K562 (cell line): ENCODE measurements at regions not wholly inside any gene's neighbourhood (a gene's known extent, or its start where the extent isn't known, plus 50 kb on each side); places are given as distances from the start of the nearest gene placed in this dataset.
A peak's percentile ranks its signal among the peaks of the same experiment; 100 is the strongest.

Experiments used
- ATAC-seq: fragments of 200-7000 bp; cut with Tn5 transposase; 3 replicates; pipeline ENCODE4 v1.9.1; 2020; ENCODE audit warnings: moderate library complexity
- BruUV-seq: library from RNA; stranded (reverse); fragments of 400-500 nt; replicated peaks from 2 replicates; lab custom pipeline; 2021; lab: Mats Ljungman, UMichigan
- CTCF ChIA-PET: fragments of 300-600 bp; formaldehyde crosslinking; extraction: SDS; loops from one replicate; lab custom pipeline; 2021; ENCODE audit warnings: low intra/inter-chr PET ratio; lab: Yijun Ruan, JAX
- POLR2A ChIA-PET: fragments of 300-600, 350-650 bp; sonication (Branson Sonifier 250); formaldehyde crosslinking; extraction: SDS; loops from one replicate; lab custom pipeline; 2021; ENCODE audit warnings: antibody characterized with exemption, inconsistent platforms; lab: Yijun Ruan, JAX
- DNase-seq, 4 experiments: peaks; one replicate each; pipeline versions ENCODE4 v3.0.0 to v3.0.0-alpha.2; 2011 to 2018; ENCODE audit warnings: low spot score in 3 of 4, mixed read lengths in 3 of 4; ENCODE audit errors: extremely low read depth in 1 of 4
- FAIRE-seq: peaks from 2 replicates; lab custom pipeline; 2011; peaks lifted over from hg19 to GRCh38; lab: Jason Lieb, UNC
- H2AFZ ChIP-seq: 2 replicates; pipeline ENCODE4 v1.6.0; 2011; ENCODE audit warnings: low read depth, low read length, control low read depth, inconsistent platforms
- H3K27ac ChIP-seq: fragments of 200-600 bp; 3 replicates; pipeline ENCODE4 v1.8.0; 2011; ENCODE audit warnings: low read depth, mild to moderate bottlenecking, control low read depth, inconsistent platforms, low read length, moderate library complexity, mixed read lengths; ENCODE audit errors: extremely low read depth
- H3K27me3 ChIP-seq, 2 experiments: fragments of 300-600 bp in 1 of 2; 2 replicates in 1 of 2; 3 replicates in 1 of 2; pipeline versions ENCODE4 v1.6.0 to v1.8.0; 2011; ENCODE audit warnings: inconsistent platforms in 2 of 2, low read length in 2 of 2, mild to moderate bottlenecking in 1 of 2, mixed read lengths in 1 of 2, moderate library complexity in 1 of 2; ENCODE audit not compliant: control insufficient read depth in 2 of 2, insufficient read depth in 2 of 2
- H3K36me3 ChIP-seq: fragments of 300-600 bp; 3 replicates; pipeline ENCODE4 v1.8.0; 2011; ENCODE audit warnings: mild to moderate bottlenecking, low read length, inconsistent platforms; ENCODE audit not compliant: control insufficient read depth, insufficient read depth
- H3K4me1 ChIP-seq, 2 experiments: fragments of 200-600 bp in 1 of 2; replicated peaks in 1 of 2; 2 replicates in 1 of 2; 3 replicates in 1 of 2; pipeline versions ENCODE4 v1.5.1 to v1.8.0; 2011; ENCODE audit warnings: inconsistent platforms in 2 of 2, low read length in 2 of 2, mild to moderate bottlenecking in 1 of 2, mixed read lengths in 1 of 2, moderate library complexity in 1 of 2; ENCODE audit not compliant: control insufficient read depth in 2 of 2, insufficient read depth in 2 of 2
- H3K4me2 ChIP-seq: 2 replicates; pipeline ENCODE4 v1.6.1; 2011; ENCODE audit warnings: low read length, control low read depth, inconsistent platforms, mixed read lengths; ENCODE audit not compliant: insufficient read depth
- H3K4me3 ChIP-seq: fragments of 200-600 bp; sonication (generic), shearing (Covaris generic); 2 replicates; pipeline ENCODE4 v1.5.1; 2016; ENCODE audit warnings: control low read depth, inconsistent platforms
- H3K79me2 ChIP-seq: fragments of 200-600 bp; 3 replicates; pipeline ENCODE4 v1.8.0; 2011; ENCODE audit warnings: low read length, inconsistent platforms; ENCODE audit not compliant: control insufficient read depth, insufficient read depth
- H3K9ac ChIP-seq, 2 experiments: 2 replicates each; pipeline versions ENCODE4 v1.6.0 to v1.6.1; 2011; ENCODE audit warnings: low read depth in 2 of 2, low read length in 2 of 2, control low read depth in 1 of 2, inconsistent platforms in 1 of 2, mild to moderate bottlenecking in 1 of 2, mixed read lengths in 1 of 2; ENCODE audit not compliant: insufficient read depth in 1 of 2
- H3K9me1 ChIP-seq: one replicate; pipeline ENCODE4 v1.6.0; 2011; ENCODE audit warnings: inconsistent platforms, mild to moderate bottlenecking, low read length, moderate library complexity; ENCODE audit not compliant: control insufficient read depth, insufficient read depth
- H3K9me3 ChIP-seq: replicated peaks from 2 replicates; pipeline ENCODE4 v1.5.1; 2011; ENCODE audit warnings: low read depth, low read length, inconsistent platforms; ENCODE audit not compliant: control insufficient read depth, insufficient read depth
- H4K20me1 ChIP-seq: replicated peaks from 2 replicates; pipeline ENCODE4 v1.6.1; 2011; ENCODE audit warnings: low read length, inconsistent platforms, mixed read lengths; ENCODE audit not compliant: control insufficient read depth, insufficient read depth
- LARP7 ChIP-seq: fragments of 450-650 bp; IDR thresholded peaks from 2 replicates; pipeline ENCODE4 v1.6.1; 2016
- MEIS2 ChIP-seq: fragments of 450-650 bp; IDR thresholded peaks from 2 replicates; pipeline ENCODE4 v1.6.1; 2014; ENCODE audit warnings: mild to moderate bottlenecking; ENCODE audit not compliant: partially characterized antibody
- WGBS: fragments of 100-300 bp; shearing (Covaris generic); methylation state at CpG from one replicate; pipeline ENCODE4 v1.1.6; 2016; ENCODE audit warnings: low coverage, mixed read lengths; ENCODE audit not compliant: insufficient coverage; ENCODE audit errors: missing lambda C conversion rate; 5-methylcytosine and 5-hydroxymethylcytosine counted together
- in situ Hi-C: fragments of 300-500 bp; cut with MboI; formaldehyde crosslinking; loops from 4 replicates; pipeline ENCODE4 v1.15.0; 2018; ENCODE audit warnings: inconsistent platforms, mixed read lengths
- intact Hi-C: fragments of 100-400 bp; cut with micrococcal nuclease; formaldehyde crosslinking; loops from 2 replicates; pipeline ENCODE4 v1.14.2; 2022
- TF ChIP-seq, protein P1 (sequence below), 2 experiments: IDR thresholded peaks in 1 of 2; conservative IDR thresholded peaks in 1 of 2; 2 replicates each; pipeline ENCODE4 v1.6.1; 2016; ENCODE audit warnings: low read depth in 2 of 2, mild to moderate bottlenecking in 1 of 2, missing compliant biosample characterization in 1 of 2, missing genetic modification characterization in 1 of 2, moderate library complexity in 1 of 2
- TF ChIP-seq, protein P2 (sequence below): sonication (generic); formaldehyde crosslinking; IDR thresholded peaks from 2 replicates; pipeline ENCODE4 v1.8.0; 2022; ENCODE audit warnings: mild to moderate bottlenecking, missing genetic modification reagents

DNA sequence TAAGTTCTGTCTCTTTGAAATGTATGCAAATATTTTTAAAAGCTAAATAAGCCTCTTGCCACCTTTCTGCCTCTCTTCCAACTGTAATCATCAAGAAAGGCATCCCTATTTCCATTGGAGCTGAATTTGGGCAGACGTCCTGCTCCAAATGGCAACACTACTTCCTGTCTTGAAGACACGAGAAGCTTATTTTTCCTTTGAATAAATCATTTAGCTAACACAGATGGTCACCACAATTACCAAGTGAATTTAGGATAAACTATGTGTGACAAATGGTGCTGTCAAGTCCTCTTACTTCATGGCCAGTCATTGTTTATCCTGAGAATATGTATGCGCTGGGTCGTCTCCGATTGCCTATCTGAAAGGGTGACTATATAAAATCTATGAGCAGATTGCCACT, 268.0 kb downstream of the ANKRD7 start:
- BruUV-seq: no TSS peak
- H2AFZ ChIP-seq: no peak overlapping the region

More for the DNA sequence above, 268.0 kb downstream of the ANKRD7 start:
- Histone ChIP-seq H3K4me1 (no peaks in the 10 kb centered on the region), H3K4me2 (no peak overlapping the region; the same call in 1 of the 2 replicates), H3K4me3 (no peak overlapping the region), H3K27ac (no peak overlapping the region), H3K9me1 (no peaks in the 10 kb centered on the region), H3K9ac (no peak overlapping the region), H3K36me3 (no peaks in the 10 kb centered on the region), H4K20me1 (no peaks in the 10 kb centered on the region), H3K9me3 (no peaks in the 10 kb centered on the region), H3K27me3 (no peaks in the 10 kb centered on the region), H3K79me2 (no peaks in the 10 kb centered on the region)
- DNase-seq (peak in 1 of 4 experiments; percentile 12), FAIRE-seq (no peak), ATAC-seq (no peak)
- CTCF ChIA-PET: no interaction called here
- WGBS: 4% methylated on average over 5 of the region's 5 CpGs
- in situ Hi-C loops: no loop called here
- intact Hi-C loops: no loop called here
- TF ChIP-seq, protein P1, sequence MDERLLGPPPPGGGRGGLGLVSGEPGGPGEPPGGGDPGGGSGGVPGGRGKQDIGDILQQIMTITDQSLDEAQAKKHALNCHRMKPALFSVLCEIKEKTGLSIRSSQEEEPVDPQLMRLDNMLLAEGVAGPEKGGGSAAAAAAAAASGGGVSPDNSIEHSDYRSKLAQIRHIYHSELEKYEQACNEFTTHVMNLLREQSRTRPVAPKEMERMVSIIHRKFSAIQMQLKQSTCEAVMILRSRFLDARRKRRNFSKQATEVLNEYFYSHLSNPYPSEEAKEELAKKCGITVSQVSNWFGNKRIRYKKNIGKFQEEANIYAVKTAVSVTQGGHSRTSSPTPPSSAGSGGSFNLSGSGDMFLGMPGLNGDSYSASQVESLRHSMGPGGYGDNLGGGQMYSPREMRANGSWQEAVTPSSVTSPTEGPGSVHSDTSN (CRISPR knock-in tag; IDR thresholded peaks at IDR 0.05; ENCODE audit: low read depth): no peak
- TF ChIP-seq, protein P1 (tag; conservative IDR thresholded peaks at IDR 0.05; ENCODE audit: low read depth): peak; percentile 69
- peak; percentile 37 for TF ChIP-seq MEIS2
- TF ChIP-seq, protein P2, sequence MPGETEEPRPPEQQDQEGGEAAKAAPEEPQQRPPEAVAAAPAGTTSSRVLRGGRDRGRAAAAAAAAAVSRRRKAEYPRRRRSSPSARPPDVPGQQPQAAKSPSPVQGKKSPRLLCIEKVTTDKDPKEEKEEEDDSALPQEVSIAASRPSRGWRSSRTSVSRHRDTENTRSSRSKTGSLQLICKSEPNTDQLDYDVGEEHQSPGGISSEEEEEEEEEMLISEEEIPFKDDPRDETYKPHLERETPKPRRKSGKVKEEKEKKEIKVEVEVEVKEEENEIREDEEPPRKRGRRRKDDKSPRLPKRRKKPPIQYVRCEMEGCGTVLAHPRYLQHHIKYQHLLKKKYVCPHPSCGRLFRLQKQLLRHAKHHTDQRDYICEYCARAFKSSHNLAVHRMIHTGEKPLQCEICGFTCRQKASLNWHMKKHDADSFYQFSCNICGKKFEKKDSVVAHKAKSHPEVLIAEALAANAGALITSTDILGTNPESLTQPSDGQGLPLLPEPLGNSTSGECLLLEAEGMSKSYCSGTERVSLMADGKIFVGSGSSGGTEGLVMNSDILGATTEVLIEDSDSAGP (CRISPR knock-in tag): no peak
- no peak for TF ChIP-seq LARP7
- POLR2A ChIA-PET: no interaction called here
